HepG2 (cell line): ENCODE measurements at regions not wholly inside any gene's neighbourhood (a gene's known extent, or its start where the extent isn't known, plus 50 kb on each side); places are given as distances from the start of the nearest gene placed in this dataset.

Source experiments
- ATAC-seq: fragments of 200-7000 bp; cut with Tn5 transposase; 3 replicates; pipeline ENCODE4 v1.9.1; 2020; ENCODE audit warnings: mild to moderate bottlenecking, moderate library complexity
- BruUV-seq: library from RNA; stranded (reverse); fragments of 400-500 nt; replicated peaks from 2 replicates; lab custom pipeline; 2021; lab: Mats Ljungman, UMichigan
- CTCF ChIA-PET: fragments of 300-600 bp; formaldehyde crosslinking; extraction: SDS; loops from one replicate; lab custom pipeline; 2021; ENCODE audit warnings: low total read pairs, inconsistent platforms, low intra/inter-chr PET ratio; lab: Yijun Ruan, JAX
- POLR2A ChIA-PET: fragments of 350-600 bp; sonication (Branson Sonifier 250); formaldehyde crosslinking; loops from one replicate; lab custom pipeline; 2020; ENCODE audit warnings: antibody characterized with exemption, inconsistent platforms; lab: Yijun Ruan, JAX
- DNase-seq: peaks from one replicate; pipeline ENCODE4 v3.0.0-alpha.2; 2015; ENCODE audit warnings: low spot score
- FAIRE-seq: peaks from 3 replicates; lab custom pipeline; 2011; peaks lifted over from hg19 to GRCh38; lab: Jason Lieb, UNC
- H2AFZ ChIP-seq: one replicate; pipeline ENCODE4 v1.6.1; 2011; ENCODE audit warnings: low read length, inconsistent platforms
- H3K27ac ChIP-seq: fragments of 300-600 bp; 3 replicates; pipeline ENCODE4 v1.8.0; 2011; ENCODE audit warnings: mixed run types, mild to moderate bottlenecking, mixed read lengths, low read length, inconsistent platforms; ENCODE audit not compliant: insufficient read depth; ENCODE audit errors: extremely low read length
- H3K27me3 ChIP-seq, 2 experiments: fragments of 200-600 bp in 1 of 2; 2 replicates in 1 of 2; 3 replicates in 1 of 2; pipeline versions ENCODE4 v1.6.0 to v1.8.0; 2011; ENCODE audit warnings: low read length in 2 of 2, mild to moderate bottlenecking in 2 of 2, moderate library complexity in 2 of 2, inconsistent platforms in 1 of 2; ENCODE audit not compliant: insufficient read depth in 2 of 2, control insufficient read depth in 1 of 2
- H3K36me3 ChIP-seq, 2 experiments: fragments of 200-600 bp in 1 of 2; replicated peaks in 1 of 2; 2 replicates in 1 of 2; 3 replicates in 1 of 2; pipeline versions ENCODE4 v1.5.1 to v1.8.0; 2011; ENCODE audit warnings: low read length in 2 of 2, inconsistent platforms in 1 of 2; ENCODE audit not compliant: insufficient read depth in 2 of 2, control insufficient read depth in 1 of 2
- H3K4me1 ChIP-seq: 2 replicates; pipeline ENCODE4 v1.5.1; 2012; ENCODE audit warnings: low read length, inconsistent platforms; ENCODE audit not compliant: insufficient read depth
- H3K4me2 ChIP-seq: 2 replicates; pipeline ENCODE4 v1.6.0; 2011; ENCODE audit warnings: low read depth, low read length, inconsistent platforms
- H3K4me3 ChIP-seq, 3 experiments: fragments of 200-600 bp in 1 of 3; sonication (generic), shearing (Covaris generic) in 1 of 3; replicated peaks in 1 of 3; 2 replicates each; pipeline ENCODE4 v1.5.1; 2011 to 2016; ENCODE audit warnings: low read length in 3 of 3, inconsistent platforms in 2 of 3, low read depth in 2 of 3, mild to moderate bottlenecking in 2 of 3, control low read depth in 1 of 3, mixed read lengths in 1 of 3; ENCODE audit not compliant: insufficient read depth in 1 of 3
- H3K79me2 ChIP-seq: one replicate; pipeline ENCODE4 v1.6.1; 2011; ENCODE audit warnings: low read length, inconsistent platforms; ENCODE audit not compliant: insufficient read depth
- H3K9ac ChIP-seq: 2 replicates; pipeline ENCODE4 v1.6.0; 2011; ENCODE audit warnings: mild to moderate bottlenecking, low read depth, low read length, inconsistent platforms; ENCODE audit not compliant: insufficient read depth
- H3K9me3 ChIP-seq: 2 replicates; pipeline ENCODE4 v1.5.1; 2012; ENCODE audit warnings: mild to moderate bottlenecking, low read length
- H4K20me1 ChIP-seq: 2 replicates; pipeline ENCODE4 v1.6.0; 2011; ENCODE audit warnings: inconsistent platforms, mild to moderate bottlenecking, low read length, moderate library complexity; ENCODE audit not compliant: insufficient read depth
- HNF4G ChIP-seq, 2 experiments: sonication (generic) in 1 of 2; formaldehyde crosslinking in 1 of 2; IDR thresholded peaks; 2 replicates each; pipeline versions ENCODE4 v1.4.0 to v1.6.1; 2011 to 2020; ENCODE audit warnings: borderline replicate concordance in 2 of 2, low read depth in 2 of 2, mild to moderate bottlenecking in 2 of 2, low read length in 1 of 2, missing genetic modification reagents in 1 of 2, moderate library complexity in 1 of 2
- MED8 ChIP-seq: sonication (generic); formaldehyde crosslinking; IDR thresholded peaks from 2 replicates; pipeline ENCODE4 v1.8.1; 2023; ENCODE audit warnings: mild to moderate bottlenecking, missing genetic modification reagents; ENCODE audit not compliant: insufficient replicate concordance
- SKI ChIP-seq: fragments of 450-650 bp; IDR thresholded peaks from one replicate; pipeline ENCODE4 v1.6.1; 2018; ENCODE audit warnings: mild to moderate bottlenecking; ENCODE audit not compliant: partially characterized antibody
- SP4 ChIP-seq: sonication (generic); formaldehyde crosslinking; IDR thresholded peaks from 2 replicates; pipeline ENCODE4 v1.8.1; 2023; ENCODE audit warnings: mild to moderate bottlenecking, missing genetic modification reagents
- TBP ChIP-seq: sonication (generic); formaldehyde crosslinking; IDR thresholded peaks from 2 replicates; pipeline ENCODE4 v1.5.0; 2020; ENCODE audit warnings: missing genetic modification reagents
- ZBTB4 ChIP-seq: sonication (generic); formaldehyde crosslinking; IDR thresholded peaks from 2 replicates; pipeline ENCODE4 v1.4.0; 2020; ENCODE audit warnings: missing genetic modification reagents, mild to moderate bottlenecking, borderline replicate concordance
- ZNF282 ChIP-seq: fragments of 450-650 bp; IDR thresholded peaks from 2 replicates; pipeline ENCODE4 v1.6.1; 2018; ENCODE audit not compliant: partially characterized antibody
- ZNF318 ChIP-seq: sonication (generic); formaldehyde crosslinking; IDR thresholded peaks from 2 replicates; pipeline ENCODE4 v1.4.0; 2020; ENCODE audit warnings: mild to moderate bottlenecking, missing genetic modification reagents
- ZNF530 ChIP-seq: sonication (generic); formaldehyde crosslinking; IDR thresholded peaks from 2 replicates; pipeline ENCODE4 v1.5.0; 2020; ENCODE audit warnings: low read depth, mild to moderate bottlenecking, missing genetic modification reagents
- ZNF549 ChIP-seq: sonication (generic); formaldehyde crosslinking; IDR thresholded peaks from 2 replicates; pipeline ENCODE4 v1.5.0; 2020; ENCODE audit warnings: missing genetic modification reagents
- ZNF572 ChIP-seq: sonication (generic); formaldehyde crosslinking; IDR thresholded peaks from 2 replicates; pipeline ENCODE4 v1.5.1; 2020; ENCODE audit warnings: mild to moderate bottlenecking, missing genetic modification reagents
- WGBS: methylation state at CpG from one replicate; pipeline ENCODE4 v1.1.6; 2017; ENCODE audit warnings: low lambda C conversion rate; 5-methylcytosine and 5-hydroxymethylcytosine counted together
- in situ Hi-C: cut with HindIII; loops from 2 replicates; pipeline ENCODE4 v1.10.0; 2017; ENCODE audit warnings: low pct_unique_long_range_greater_than_20kb; ENCODE audit not compliant: extremely low pct_ligation_motif_present
- intact Hi-C: fragments of 100-400 bp; cut with micrococcal nuclease; formaldehyde crosslinking; loops from one replicate; pipeline ENCODE4 v1.10.0; 2022; ENCODE audit not compliant: unreplicated experiment

- no TSS peak for BruUV-seq
- H3K79me2 ChIP-seq, result no peaks in the 10 kb centered on the region
- WGBS, result 73% methylated on average over 5 of the region's 5 CpGs
- ATAC-seq (no peak), FAIRE-seq (no peak), DNase-seq (no peak)
- H4K20me1 ChIP-seq, result no peaks in the 10 kb centered on the region
- CTCF ChIA-PET, result no interaction called here
- no peaks in the 10 kb centered on the region for H3K4me1 ChIP-seq
- no peak overlapping the region for H3K9ac ChIP-seq
- H3K4me3 ChIP-seq, result no peak overlapping the region
- no peaks in the 10 kb centered on the region for H3K36me3 ChIP-seq
- H2AFZ ChIP-seq, result no peak overlapping the region
- no peak overlapping the region for H3K4me2 ChIP-seq
- in situ Hi-C loops, result no loop called here
- POLR2A ChIA-PET, result no interaction called here
- H3K27me3 ChIP-seq, result no peaks in the 10 kb centered on the region
- no peak overlapping the region for H3K27ac ChIP-seq
- no peaks in the 10 kb centered on the region for H3K9me3 ChIP-seq
- intact Hi-C loops, result no loop called here
- TF ChIP-seq ZNF549 (CRISPR knock-in tag), result no peak
- no peak for TF ChIP-seq MED8 (CRISPR knock-in tag)
- TF ChIP-seq ZNF572 (CRISPR knock-in tag), result no peak
- no peak for TF ChIP-seq HNF4G (IDR thresholded peaks at IDR 0.05; ENCODE audit: borderline replicate concordance, low read depth, low read length)
- no peak for TF ChIP-seq HNF4G (CRISPR knock-in tag; IDR thresholded peaks at IDR 0.05; ENCODE audit: borderline replicate concordance, low read depth)
- no peak for TF ChIP-seq ZNF318 (CRISPR knock-in tag)
- no peak for TF ChIP-seq ZNF530 (CRISPR knock-in tag)
- no peak for TF ChIP-seq ZNF282
- no peak for TF ChIP-seq SP4
- TF ChIP-seq TBP (CRISPR knock-in tag), result no peak
- TF ChIP-seq ZBTB4 (CRISPR knock-in tag), result no peak
- no peak for TF ChIP-seq SKI
Measured at GRCh38 chr5:52469420-52469819, 318.3 kb upstream of the ITGA1 start.
